ENCODE measurements at regions not wholly inside any gene's neighbourhood (a gene's known extent, or its start where the extent isn't known, plus 50 kb on each side); places are given as distances from the start of the nearest gene placed in this dataset.

GRCh38 chr15:29880886-29881285, 58.6 kb upstream of the TJP1 start:
- no peak for TF ChIP-seq POLR2A (IDR thresholded peaks at IDR 0.05)
- TF ChIP-seq, protein P1, sequence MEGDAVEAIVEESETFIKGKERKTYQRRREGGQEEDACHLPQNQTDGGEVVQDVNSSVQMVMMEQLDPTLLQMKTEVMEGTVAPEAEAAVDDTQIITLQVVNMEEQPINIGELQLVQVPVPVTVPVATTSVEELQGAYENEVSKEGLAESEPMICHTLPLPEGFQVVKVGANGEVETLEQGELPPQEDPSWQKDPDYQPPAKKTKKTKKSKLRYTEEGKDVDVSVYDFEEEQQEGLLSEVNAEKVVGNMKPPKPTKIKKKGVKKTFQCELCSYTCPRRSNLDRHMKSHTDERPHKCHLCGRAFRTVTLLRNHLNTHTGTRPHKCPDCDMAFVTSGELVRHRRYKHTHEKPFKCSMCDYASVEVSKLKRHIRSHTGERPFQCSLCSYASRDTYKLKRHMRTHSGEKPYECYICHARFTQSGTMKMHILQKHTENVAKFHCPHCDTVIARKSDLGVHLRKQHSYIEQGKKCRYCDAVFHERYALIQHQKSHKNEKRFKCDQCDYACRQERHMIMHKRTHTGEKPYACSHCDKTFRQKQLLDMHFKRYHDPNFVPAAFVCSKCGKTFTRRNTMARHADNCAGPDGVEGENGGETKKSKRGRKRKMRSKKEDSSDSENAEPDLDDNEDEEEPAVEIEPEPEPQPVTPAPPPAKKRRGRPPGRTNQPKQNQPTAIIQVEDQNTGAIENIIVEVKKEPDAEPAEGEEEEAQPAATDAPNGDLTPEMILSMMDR (IDR thresholded peaks at IDR 0.05): no peak
